ENCODE measurements at regions not wholly inside any gene's neighbourhood (a gene's known extent, or its start where the extent isn't known, plus 50 kb on each side); places are given as distances from the start of the nearest gene placed in this dataset.

DNA sequence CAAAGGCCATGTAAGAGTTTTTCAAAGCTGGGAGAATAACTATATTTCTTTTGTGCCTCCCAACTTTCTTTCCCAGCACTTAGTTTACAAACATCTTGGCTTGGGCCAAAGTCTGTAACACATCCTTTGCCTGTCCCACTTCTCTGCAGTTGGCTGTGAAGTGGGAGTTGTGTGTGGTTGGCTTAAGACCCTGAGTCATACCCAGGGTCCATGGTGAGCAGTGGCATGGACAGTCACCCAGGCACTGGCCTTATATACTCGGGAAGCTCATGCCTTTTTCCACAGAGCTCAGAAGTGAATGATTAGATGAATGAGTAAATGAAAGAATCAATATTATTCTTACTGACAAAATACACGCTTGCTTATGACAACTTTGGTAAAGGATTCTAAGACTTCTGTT is 231.4 kb downstream of the BLID start:
- TF ChIP-seq, protein P1, sequence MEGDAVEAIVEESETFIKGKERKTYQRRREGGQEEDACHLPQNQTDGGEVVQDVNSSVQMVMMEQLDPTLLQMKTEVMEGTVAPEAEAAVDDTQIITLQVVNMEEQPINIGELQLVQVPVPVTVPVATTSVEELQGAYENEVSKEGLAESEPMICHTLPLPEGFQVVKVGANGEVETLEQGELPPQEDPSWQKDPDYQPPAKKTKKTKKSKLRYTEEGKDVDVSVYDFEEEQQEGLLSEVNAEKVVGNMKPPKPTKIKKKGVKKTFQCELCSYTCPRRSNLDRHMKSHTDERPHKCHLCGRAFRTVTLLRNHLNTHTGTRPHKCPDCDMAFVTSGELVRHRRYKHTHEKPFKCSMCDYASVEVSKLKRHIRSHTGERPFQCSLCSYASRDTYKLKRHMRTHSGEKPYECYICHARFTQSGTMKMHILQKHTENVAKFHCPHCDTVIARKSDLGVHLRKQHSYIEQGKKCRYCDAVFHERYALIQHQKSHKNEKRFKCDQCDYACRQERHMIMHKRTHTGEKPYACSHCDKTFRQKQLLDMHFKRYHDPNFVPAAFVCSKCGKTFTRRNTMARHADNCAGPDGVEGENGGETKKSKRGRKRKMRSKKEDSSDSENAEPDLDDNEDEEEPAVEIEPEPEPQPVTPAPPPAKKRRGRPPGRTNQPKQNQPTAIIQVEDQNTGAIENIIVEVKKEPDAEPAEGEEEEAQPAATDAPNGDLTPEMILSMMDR (IDR thresholded peaks at IDR 0.05; ENCODE audit: low read depth, low read length, missing control alignments): no peak
- H3K4me3 ChIP-seq (ENCODE audit: low read depth, low read length): no peak overlapping the region
- DNase-seq (ENCODE audit: low read depth): no peak

DNA sequence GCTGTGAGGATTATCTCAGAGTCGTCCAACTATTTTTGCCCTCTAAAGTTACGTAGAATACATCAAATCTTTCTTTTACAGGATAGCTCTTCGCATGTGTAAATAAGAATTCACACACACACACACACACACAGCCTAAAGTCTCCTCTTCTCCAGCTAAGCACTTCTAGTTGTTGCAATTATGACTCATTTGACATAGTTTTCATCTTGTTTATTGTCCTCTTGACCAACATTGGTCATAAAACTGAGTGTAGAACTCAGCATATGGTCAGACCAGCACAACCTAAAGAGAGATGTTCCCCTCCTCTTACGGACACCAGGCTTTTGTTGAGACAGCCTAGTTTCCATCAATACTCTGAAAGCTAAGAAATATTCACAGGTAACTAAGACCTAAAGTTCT is 234.2 kb downstream of the BLID start:
- DNase-seq (ENCODE audit: low read depth): no peak
- TF ChIP-seq, protein P1 (IDR thresholded peaks at IDR 0.05; ENCODE audit: low read depth, low read length, missing control alignments): no peak
- no peak overlapping the region for H3K4me3 ChIP-seq (ENCODE audit: low read depth, low read length)

DNA sequence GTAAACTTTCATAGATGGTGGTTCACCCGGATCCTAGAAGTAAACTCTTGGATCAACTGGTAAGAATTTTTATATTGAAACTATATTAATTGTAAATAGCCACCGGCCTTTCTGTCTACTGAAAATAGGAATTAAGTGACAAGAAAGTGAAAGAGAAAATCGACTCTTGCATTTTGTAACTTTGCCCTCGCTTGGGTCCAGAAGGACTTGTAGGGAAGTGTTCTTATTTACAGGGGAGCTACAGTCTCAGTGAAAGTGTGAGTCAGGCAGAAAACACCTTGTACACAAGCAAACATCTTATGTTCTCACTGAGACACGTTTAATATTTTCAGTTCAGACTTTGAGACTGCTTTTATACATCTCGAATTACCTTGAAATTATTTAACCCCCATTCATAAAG is 238.9 kb downstream of the BLID start:
- TF ChIP-seq, protein P1 (IDR thresholded peaks at IDR 0.05; ENCODE audit: low read depth, low read length, missing control alignments): no peak
- DNase-seq (ENCODE audit: low read depth): no peak
- no peak overlapping the region for H3K4me3 ChIP-seq (ENCODE audit: low read depth, low read length)

DNA sequence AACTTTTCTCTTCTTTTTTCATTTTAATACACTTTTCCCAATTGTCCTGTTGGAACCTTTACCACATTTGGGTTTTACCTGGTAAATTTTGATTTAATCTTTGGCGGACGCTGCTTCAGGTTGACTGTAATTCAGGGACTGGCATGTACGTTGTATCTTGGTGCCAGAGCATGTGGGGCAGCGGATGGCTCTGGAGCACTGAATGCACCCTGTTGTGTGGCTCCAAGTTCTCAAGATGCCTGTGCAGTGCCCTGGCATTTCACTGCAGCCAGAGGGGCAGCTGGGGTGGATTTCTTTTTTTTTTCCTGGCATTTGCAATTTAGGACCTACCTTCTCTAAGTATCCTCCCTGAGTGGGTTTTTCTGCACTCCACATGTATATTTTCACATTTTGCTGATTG is 242.2 kb downstream of the BLID start:
- H3K4me3 ChIP-seq (ENCODE audit: low read depth, low read length): no peak overlapping the region
- TF ChIP-seq, protein P1 (IDR thresholded peaks at IDR 0.05; ENCODE audit: low read depth, low read length, missing control alignments): no peak
- DNase-seq (ENCODE audit: low read depth): no peak

DNA sequence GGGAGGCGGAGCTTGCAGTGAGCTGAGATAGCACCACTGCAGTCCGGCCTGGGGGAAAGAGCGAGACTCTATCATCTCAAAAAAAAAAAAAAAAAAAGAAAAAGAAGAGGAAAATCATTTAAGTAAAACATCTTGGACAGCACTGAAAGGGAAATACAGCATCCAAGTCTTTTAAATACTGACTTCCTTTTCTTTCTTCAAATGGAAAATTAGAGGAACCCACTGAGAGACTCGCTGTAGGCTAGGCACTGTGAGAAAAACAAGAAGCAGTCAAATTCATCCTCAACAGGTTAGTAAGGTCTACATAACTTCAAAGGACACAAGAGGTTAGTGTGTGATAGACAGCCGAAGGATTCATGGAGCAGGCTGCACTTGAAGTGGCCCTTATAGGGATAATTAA is 243.7 kb downstream of the BLID start:
- no peak overlapping the region for H3K4me3 ChIP-seq (ENCODE audit: low read depth, low read length)
- TF ChIP-seq, protein P1 (IDR thresholded peaks at IDR 0.05; ENCODE audit: low read depth, low read length, missing control alignments): no peak
- DNase-seq (ENCODE audit: low read depth): no peak

DNA sequence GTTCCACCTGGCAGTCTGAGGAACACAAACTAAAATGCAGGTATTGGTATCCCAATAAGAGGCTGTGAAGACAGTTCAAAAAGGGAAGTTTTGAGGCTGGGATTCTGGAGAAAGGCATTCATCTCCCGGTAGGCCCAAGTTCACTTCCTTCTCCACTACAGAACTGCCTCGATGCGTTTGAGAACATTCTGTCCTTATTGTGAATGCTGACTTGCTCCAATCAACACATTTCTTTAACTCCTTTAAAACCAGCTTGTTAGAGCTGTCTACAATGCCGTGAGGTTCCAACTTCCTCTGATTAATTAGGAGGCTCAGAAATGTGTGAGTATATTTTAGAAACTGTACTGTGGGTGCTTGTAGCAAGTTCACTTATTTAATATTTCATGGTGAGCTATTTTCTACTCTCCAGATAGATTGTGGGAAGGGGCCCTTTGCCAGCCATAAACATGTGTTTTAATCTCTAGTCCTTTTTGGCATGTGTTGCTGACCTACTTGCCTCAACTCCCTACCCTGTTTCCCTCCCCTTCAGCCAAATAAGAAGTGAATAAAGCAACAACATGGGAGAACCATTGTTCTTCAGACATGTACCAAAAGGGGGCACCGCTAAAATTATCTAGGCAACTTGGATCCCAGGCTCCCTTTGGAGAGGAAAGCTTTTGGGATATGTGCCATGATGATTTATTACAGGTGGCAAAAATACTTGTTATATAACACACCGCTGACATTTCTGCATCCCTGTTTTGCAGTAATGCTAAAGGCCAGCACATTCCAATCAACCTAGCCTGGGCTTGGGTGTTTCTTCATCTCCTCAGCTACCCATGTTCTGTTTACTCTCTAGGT is 245.6 kb downstream of the BLID start:
- no peak for DNase-seq (ENCODE audit: low read depth)
- TF ChIP-seq, protein P1 (IDR thresholded peaks at IDR 0.05; ENCODE audit: low read depth, low read length, missing control alignments): no peak
- H3K4me3 ChIP-seq (ENCODE audit: low read depth, low read length): no peak overlapping the region

DNA sequence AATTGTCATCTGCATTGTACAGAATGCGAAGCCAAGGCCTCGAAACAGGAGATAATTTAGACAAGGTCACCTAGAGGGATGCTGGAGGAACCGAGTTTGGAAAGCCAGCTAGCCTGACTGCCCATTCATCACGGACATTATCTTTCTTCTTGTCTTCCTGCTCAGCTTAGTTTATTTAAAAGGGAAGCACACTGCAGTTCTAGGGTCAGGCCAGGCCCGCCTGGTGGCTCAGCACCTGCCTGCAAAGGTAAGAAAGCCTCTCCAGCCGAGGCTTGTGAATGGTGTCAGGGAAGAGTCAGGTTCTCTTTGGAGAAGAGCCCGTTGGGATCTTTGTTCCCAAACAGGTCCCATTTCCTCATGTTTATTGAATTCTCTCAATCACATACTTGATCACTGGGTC is 246.5 kb downstream of the BLID start:
- TF ChIP-seq, protein P1 (IDR thresholded peaks at IDR 0.05; ENCODE audit: low read depth, low read length, missing control alignments): no peak
- no peak overlapping the region for H3K4me3 ChIP-seq (ENCODE audit: low read depth, low read length)
- no peak for DNase-seq (ENCODE audit: low read depth)

All from GM12864 (cell line).